Stomach (tissue), 4 donors: ENCODE measurements at regions not wholly inside any gene's neighbourhood (a gene's known extent, or its start where the extent isn't known, plus 50 kb on each side); places are given as distances from the start of the nearest gene placed in this dataset.

Experiments used
- POLR2A ChIP-seq, 4 donors: fragments of 450-650 bp; IDR thresholded peaks; one replicate each; pipeline ENCODE4 v1.6.1; 2016; ENCODE audit warnings: antibody characterized with exemption in 4 of 4, control low read depth in 2 of 4, mild to moderate bottlenecking in 1 of 4, moderate library complexity in 1 of 4
- POLR2AphosphoS5 ChIP-seq, 3 donors: sonication (generic); formaldehyde crosslinking; IDR thresholded peaks; one replicate each; pipeline ENCODE4 v1.6.1; 2016; ENCODE audit warnings: antibody characterized with exemption in 3 of 3
- TF ChIP-seq, protein P1 (sequence below), 7 experiments: fragments of 450-650 bp in 4 of 7; fragments of 200-600 bp in 3 of 7; sonication (generic) in 3 of 7; IDR thresholded peaks; one replicate each; pipeline ENCODE4 v1.5.1; 2016 to 2019; ENCODE audit warnings: antibody characterized with exemption in 7 of 7, control low read depth in 2 of 7, mild to moderate bottlenecking in 1 of 7

DNA sequence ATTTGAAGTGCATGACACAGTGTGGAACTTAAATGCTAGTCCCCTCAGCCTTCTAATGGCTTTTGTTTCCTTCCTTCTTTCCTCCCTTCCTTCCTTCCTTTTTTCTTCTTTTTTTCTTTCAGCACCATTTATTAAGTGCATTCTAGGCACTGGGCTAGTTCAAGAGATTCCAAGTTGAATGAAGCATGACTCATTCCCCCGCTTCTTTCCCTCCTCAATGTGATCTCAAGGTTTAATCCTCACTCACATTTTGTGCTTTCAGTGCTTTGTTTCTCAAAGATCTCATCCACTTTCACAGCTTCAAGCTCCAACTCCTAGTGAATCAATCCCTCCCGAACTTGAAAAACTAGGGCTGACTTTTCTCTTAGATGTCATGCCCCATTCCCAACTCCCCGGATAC is 90.1 kb downstream of the LBH start:
- no peak for TF ChIP-seq POLR2A (IDR thresholded peaks at IDR 0.05)
- TF ChIP-seq, protein P1, sequence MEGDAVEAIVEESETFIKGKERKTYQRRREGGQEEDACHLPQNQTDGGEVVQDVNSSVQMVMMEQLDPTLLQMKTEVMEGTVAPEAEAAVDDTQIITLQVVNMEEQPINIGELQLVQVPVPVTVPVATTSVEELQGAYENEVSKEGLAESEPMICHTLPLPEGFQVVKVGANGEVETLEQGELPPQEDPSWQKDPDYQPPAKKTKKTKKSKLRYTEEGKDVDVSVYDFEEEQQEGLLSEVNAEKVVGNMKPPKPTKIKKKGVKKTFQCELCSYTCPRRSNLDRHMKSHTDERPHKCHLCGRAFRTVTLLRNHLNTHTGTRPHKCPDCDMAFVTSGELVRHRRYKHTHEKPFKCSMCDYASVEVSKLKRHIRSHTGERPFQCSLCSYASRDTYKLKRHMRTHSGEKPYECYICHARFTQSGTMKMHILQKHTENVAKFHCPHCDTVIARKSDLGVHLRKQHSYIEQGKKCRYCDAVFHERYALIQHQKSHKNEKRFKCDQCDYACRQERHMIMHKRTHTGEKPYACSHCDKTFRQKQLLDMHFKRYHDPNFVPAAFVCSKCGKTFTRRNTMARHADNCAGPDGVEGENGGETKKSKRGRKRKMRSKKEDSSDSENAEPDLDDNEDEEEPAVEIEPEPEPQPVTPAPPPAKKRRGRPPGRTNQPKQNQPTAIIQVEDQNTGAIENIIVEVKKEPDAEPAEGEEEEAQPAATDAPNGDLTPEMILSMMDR (IDR thresholded peaks at IDR 0.05): no peak
- no peak for TF ChIP-seq POLR2AphosphoS5 (IDR thresholded peaks at IDR 0.05)
